ENCODE measurements at regions not wholly inside any gene's neighbourhood (a gene's known extent, or its start where the extent isn't known, plus 50 kb on each side); places are given as distances from the start of the nearest gene placed in this dataset. TPM values are rescaled to one million over a fixed set of nuclear protein-coding genes. Genes with fewer than 3 reads are reported as not detected.

Small RNA genes lying in the stretch of these regions (small RNA-seq; reads per million reads assigned to genes)
- gene AC104229.1 (ENCODE audit: low replicate concordance): not detected
